ENCODE measurements at regions not wholly inside any gene's neighbourhood (a gene's known extent, or its start where the extent isn't known, plus 50 kb on each side); places are given as distances from the start of the nearest gene placed in this dataset.

DNA sequence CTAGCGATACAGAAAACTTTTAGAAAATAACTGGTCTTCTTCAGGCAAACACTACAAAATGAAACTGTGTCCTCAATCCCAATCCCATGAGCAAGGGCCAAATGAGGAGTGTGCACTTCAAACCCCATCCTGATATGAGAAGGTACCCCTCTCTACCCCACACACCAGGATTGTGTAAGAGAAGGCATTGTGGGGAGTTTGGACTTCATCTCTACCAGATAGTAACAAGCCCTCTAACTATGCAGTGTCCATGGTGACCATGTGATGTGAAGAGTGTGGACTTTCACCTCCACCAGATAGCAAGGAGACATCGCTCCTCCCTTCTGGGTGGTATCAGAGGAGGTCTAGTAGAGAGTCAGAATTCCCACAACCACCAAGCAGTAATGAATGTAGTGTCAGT lies 769.3 kb downstream of the MECOM start:
- DNase-seq, result no peak
- WGBS, 2 donors, result 98 to 99% methylated on average over 2 of the region's 2 CpGs

DNA sequence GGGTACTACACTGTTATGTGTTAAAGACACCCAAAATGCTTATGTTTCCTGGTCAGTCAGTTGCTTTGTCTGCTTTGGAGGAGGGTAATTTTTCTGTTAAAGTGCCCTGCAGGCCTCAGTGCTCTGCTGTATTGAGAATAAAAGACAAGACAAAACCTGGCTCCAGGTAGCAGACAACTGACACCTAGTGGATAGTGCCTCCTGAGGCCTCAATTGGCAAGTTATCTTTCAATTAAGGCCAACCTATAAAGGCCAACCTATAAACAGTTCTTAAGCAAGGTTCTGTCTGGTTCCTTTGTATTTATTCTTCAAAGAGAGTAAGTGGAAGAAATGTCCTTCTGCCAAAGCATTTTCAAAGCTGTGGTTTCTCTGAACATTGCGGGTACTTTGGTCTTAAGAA lies 773.8 kb downstream of the MECOM start:
- H3K4me3 ChIP-seq (replicated peaks in 1 of 3), result no peak overlapping the region
- no peaks in the 10 kb centered on the region for H3K36me3 ChIP-seq
- intact Hi-C loops (cut with DNase I), result no loop called here
- 4 to 67% methylated on average over 1 of the region's 1 CpG for WGBS, 2 donors
- H3K27ac ChIP-seq, result no peak overlapping the region
- no peak for DNase-seq
- TF ChIP-seq POLR2A (IDR thresholded peaks at IDR 0.05), result no peak
- TF ChIP-seq, protein P1, sequence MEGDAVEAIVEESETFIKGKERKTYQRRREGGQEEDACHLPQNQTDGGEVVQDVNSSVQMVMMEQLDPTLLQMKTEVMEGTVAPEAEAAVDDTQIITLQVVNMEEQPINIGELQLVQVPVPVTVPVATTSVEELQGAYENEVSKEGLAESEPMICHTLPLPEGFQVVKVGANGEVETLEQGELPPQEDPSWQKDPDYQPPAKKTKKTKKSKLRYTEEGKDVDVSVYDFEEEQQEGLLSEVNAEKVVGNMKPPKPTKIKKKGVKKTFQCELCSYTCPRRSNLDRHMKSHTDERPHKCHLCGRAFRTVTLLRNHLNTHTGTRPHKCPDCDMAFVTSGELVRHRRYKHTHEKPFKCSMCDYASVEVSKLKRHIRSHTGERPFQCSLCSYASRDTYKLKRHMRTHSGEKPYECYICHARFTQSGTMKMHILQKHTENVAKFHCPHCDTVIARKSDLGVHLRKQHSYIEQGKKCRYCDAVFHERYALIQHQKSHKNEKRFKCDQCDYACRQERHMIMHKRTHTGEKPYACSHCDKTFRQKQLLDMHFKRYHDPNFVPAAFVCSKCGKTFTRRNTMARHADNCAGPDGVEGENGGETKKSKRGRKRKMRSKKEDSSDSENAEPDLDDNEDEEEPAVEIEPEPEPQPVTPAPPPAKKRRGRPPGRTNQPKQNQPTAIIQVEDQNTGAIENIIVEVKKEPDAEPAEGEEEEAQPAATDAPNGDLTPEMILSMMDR (IDR thresholded peaks at IDR 0.05), result no peak
- peaks cover 0 to 13% of the 10 kb centered on the region in 2 donors for H3K4me1 ChIP-seq
- H3K27me3 ChIP-seq, result no peaks in the 10 kb centered on the region
- no peaks in the 10 kb centered on the region for H3K9me3 ChIP-seq

More for the DNA sequence above, 769.3 kb downstream of the MECOM start:
- no peak overlapping the region for H3K4me3 ChIP-seq (replicated peaks in 1 of 3)
- H3K36me3 ChIP-seq, result no peaks in the 10 kb centered on the region
- H3K9me3 ChIP-seq, result no peaks in the 10 kb centered on the region
- H3K27ac ChIP-seq, result no peak overlapping the region
- H3K4me1 ChIP-seq, result no peaks in the 10 kb centered on the region
- intact Hi-C loops (cut with DNase I), result no loop called here
- H3K27me3 ChIP-seq, result no peaks in the 10 kb centered on the region
- no peak for TF ChIP-seq POLR2A (IDR thresholded peaks at IDR 0.05)
- TF ChIP-seq, protein P1 (IDR thresholded peaks at IDR 0.05), result no peak

DNA sequence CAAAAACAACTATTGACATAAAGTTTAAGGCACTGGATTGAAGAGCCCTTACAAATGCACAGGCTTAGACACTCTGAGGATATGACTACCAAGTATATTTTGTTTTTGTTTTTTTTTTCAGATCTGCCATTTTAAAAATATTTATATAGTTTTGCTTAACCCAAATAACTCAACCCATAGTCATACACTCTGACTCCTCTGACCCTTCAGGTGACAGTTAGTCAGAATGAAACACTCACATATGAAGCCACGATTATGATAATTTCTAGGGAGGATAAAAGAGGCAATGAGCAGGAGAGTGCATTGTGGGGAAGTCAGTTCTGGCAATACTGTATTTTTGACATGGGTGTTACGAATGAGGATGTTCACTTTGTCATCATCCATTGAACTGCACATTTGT lies 774.7 kb downstream of the MECOM start:
- DNase-seq, result no peak
- Histone ChIP-seq H3K36me3 (no peaks in the 10 kb centered on the region), H3K27me3 (no peaks in the 10 kb centered on the region), H3K9me3 (no peaks in the 10 kb centered on the region), H3K27ac (no peak overlapping the region), H3K4me3 (replicated peaks in 1 of 3) (no peak overlapping the region), H3K4me1 (peaks cover 0 to 20% of the 10 kb centered on the region in 2 donors)
- TF ChIP-seq, protein P1 (IDR thresholded peaks at IDR 0.05), result no peak
- TF ChIP-seq POLR2A (IDR thresholded peaks at IDR 0.05), result no peak
- WGBS, 2 donors, result 74 to 82% methylated on average over 2 of the region's 2 CpGs
- intact Hi-C loops (cut with DNase I), result no loop called here

DNA sequence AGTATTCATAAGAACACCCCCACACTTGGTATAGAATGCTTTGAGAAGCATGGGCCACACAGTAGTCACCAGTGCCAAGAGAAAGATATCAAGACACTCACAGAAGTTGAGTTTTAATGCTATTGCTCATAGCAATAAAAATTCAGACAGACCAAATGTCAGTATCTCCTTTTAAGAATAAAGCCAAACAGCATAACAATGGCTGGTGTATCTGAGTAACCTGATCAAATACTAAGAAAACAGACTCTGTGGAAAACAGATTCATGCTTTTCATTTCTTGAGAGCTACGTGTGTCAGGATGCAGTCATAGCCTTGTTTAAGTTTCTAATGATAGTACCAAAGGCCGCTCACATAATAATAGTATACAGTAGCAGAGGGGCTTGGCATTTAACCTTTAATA lies 778.5 kb downstream of the MECOM start:
- Histone ChIP-seq H3K4me1 (peaks cover 6 to 20% of the 10 kb centered on the region in 2 donors), H3K27ac (no peak overlapping the region), H3K4me3 (replicated peaks in 1 of 3) (no peak overlapping the region), H3K9me3 (no peaks in the 10 kb centered on the region), H3K36me3 (no peaks in the 10 kb centered on the region), H3K27me3 (no peaks in the 10 kb centered on the region)
- intact Hi-C loops (cut with DNase I), result no loop called here
- no peak for DNase-seq
- WGBS, 2 donors, result 91 to 97% methylated on average over 2 of the region's 2 CpGs
- TF ChIP-seq, protein P1 (IDR thresholded peaks at IDR 0.05), result no peak
- TF ChIP-seq POLR2A (IDR thresholded peaks at IDR 0.05), result no peak

- peaks cover 6 to 20% of the 10 kb centered on the region in 2 donors for H3K4me1 ChIP-seq
- no peaks in the 10 kb centered on the region for H3K9me3 ChIP-seq
- H3K27ac ChIP-seq, result no peak overlapping the region
- intact Hi-C loops (cut with DNase I), result no loop called here
- peak; percentile 45 to 49 for DNase-seq
- H3K27me3 ChIP-seq, result no peaks in the 10 kb centered on the region
- no peak for TF ChIP-seq POLR2A (IDR thresholded peaks at IDR 0.05)
- TF ChIP-seq, protein P1 (IDR thresholded peaks at IDR 0.05), result no peak
- 0% methylated on average over 1 of the region's 1 CpG for WGBS, 2 donors
- no peaks in the 10 kb centered on the region for H3K36me3 ChIP-seq
- no peak overlapping the region for H3K4me3 ChIP-seq (replicated peaks in 1 of 3)
These were observed 779.1 kb downstream of the MECOM start for GRCh38 chr3:168884353-168884903.

Measured in thyroid gland (tissue), 4 donors.